ENCODE measurements at regions not wholly inside any gene's neighbourhood (a gene's known extent, or its start where the extent isn't known, plus 50 kb on each side); places are given as distances from the start of the nearest gene placed in this dataset.

GRCh38 chr10:10273661-10274060 is 744.0 kb upstream of the CELF2 start:
- intact Hi-C loops (cut with DNase I), result no loop called here
- no peak for ATAC-seq
- no peak for DNase-seq

- no peak for ATAC-seq
- intact Hi-C loops (cut with DNase I), result no loop called here
- DNase-seq, result no peak
Measured at GRCh38 chr10:10279906-10280305, 737.8 kb upstream of the CELF2 start.

- no peak for DNase-seq
- ATAC-seq, result no peak
- intact Hi-C loops (cut with DNase I), result no loop called here
Measured at GRCh38 chr10:10292501-10292900, 725.2 kb upstream of the CELF2 start.

- DNase-seq (no peak), ATAC-seq (no peak)
- intact Hi-C loops (cut with DNase I), result no loop called here
Measured at GRCh38 chr10:10293041-10293440, 724.6 kb upstream of the CELF2 start.

- intact Hi-C loops (cut with DNase I), result no loop called here
- ATAC-seq, result peak in 1 of 2 donors; percentile 67
- DNase-seq, result peak; percentile 26
Measured at GRCh38 chr10:10293481-10293951, 724.2 kb upstream of the CELF2 start.

GRCh38 chr10:10294184-10294880 is 723.3 kb upstream of the CELF2 start:
- intact Hi-C loops (cut with DNase I), result no loop called here
- no peak for DNase-seq
- no peak for ATAC-seq

- intact Hi-C loops (cut with DNase I), result no loop called here
- no peak for DNase-seq
- ATAC-seq, result no peak
Measured at GRCh38 chr10:10294881-10295529, 722.7 kb upstream of the CELF2 start.

- DNase-seq (no peak), ATAC-seq (no peak)
- intact Hi-C loops (cut with DNase I), result no loop called here
Measured at GRCh38 chr10:10295537-10295936, 722.1 kb upstream of the CELF2 start.

- DNase-seq (no peak), ATAC-seq (no peak)
- intact Hi-C loops (cut with DNase I), result no loop called here
Measured at GRCh38 chr10:10302689-10303088, 715.0 kb upstream of the CELF2 start.

- intact Hi-C loops (cut with DNase I), result no loop called here
- ATAC-seq, result no peak
Measured at GRCh38 chr10:10307036-10307435, 710.6 kb upstream of the CELF2 start.

GRCh38 chr10:10307551-10307950 is 710.1 kb upstream of the CELF2 start:
- DNase-seq, result no peak
- ATAC-seq, result no peak
- intact Hi-C loops (cut with DNase I), result no loop called here

More at GRCh38 chr10:10307036-10307435, 710.6 kb upstream of the CELF2 start:
- DNase-seq, result no peak

GRCh38 chr10:10310498-10310897 is 707.2 kb upstream of the CELF2 start:
- intact Hi-C loops (cut with DNase I), result no loop called here
- ATAC-seq, result no peak

GRCh38 chr10:10311966-10312365 is 705.7 kb upstream of the CELF2 start:
- intact Hi-C loops (cut with DNase I), result no loop called here
- ATAC-seq, result no peak
- no peak for DNase-seq

More at GRCh38 chr10:10310498-10310897, 707.2 kb upstream of the CELF2 start:
- no peak for DNase-seq

GRCh38 chr10:10313149-10313835 is 704.4 kb upstream of the CELF2 start:
- intact Hi-C loops (cut with DNase I), result no loop called here
- DNase-seq (no peak), ATAC-seq (no peak)

GRCh38 chr10:10314626-10315025 is 703.0 kb upstream of the CELF2 start:
- ATAC-seq (no peak), DNase-seq (no peak)
- intact Hi-C loops (cut with DNase I), result no loop called here

- intact Hi-C loops (cut with DNase I), result no loop called here
- no peak for ATAC-seq
- no peak for DNase-seq
Measured at GRCh38 chr10:10315989-10316388, 701.7 kb upstream of the CELF2 start.

- ATAC-seq, result no peak
- DNase-seq, result no peak
- intact Hi-C loops (cut with DNase I), result no loop called here
Measured at GRCh38 chr10:10317151-10317550, 700.5 kb upstream of the CELF2 start.

GRCh38 chr10:10318856-10319255 is 698.8 kb upstream of the CELF2 start:
- intact Hi-C loops (cut with DNase I), result no loop called here
- no peak for ATAC-seq

GRCh38 chr10:10320956-10321355 is 696.7 kb upstream of the CELF2 start:
- ATAC-seq, result no peak
- DNase-seq, result no peak
- intact Hi-C loops (cut with DNase I), result no loop called here

More at GRCh38 chr10:10318856-10319255, 698.8 kb upstream of the CELF2 start:
- DNase-seq, result no peak

GRCh38 chr10:10326116-10326515 is 691.6 kb upstream of the CELF2 start:
- ATAC-seq (no peak), DNase-seq (no peak)
- intact Hi-C loops (cut with DNase I), result no loop called here
